ENCODE measurements at regions not wholly inside any gene's neighbourhood (a gene's known extent, or its start where the extent isn't known, plus 50 kb on each side); places are given as distances from the start of the nearest gene placed in this dataset.
"Not testable (repeated sequence)": the region's sequence is repeated elsewhere in the genome, so short reads cannot be mapped to it uniquely, and the experiment has no call there.

DNA sequence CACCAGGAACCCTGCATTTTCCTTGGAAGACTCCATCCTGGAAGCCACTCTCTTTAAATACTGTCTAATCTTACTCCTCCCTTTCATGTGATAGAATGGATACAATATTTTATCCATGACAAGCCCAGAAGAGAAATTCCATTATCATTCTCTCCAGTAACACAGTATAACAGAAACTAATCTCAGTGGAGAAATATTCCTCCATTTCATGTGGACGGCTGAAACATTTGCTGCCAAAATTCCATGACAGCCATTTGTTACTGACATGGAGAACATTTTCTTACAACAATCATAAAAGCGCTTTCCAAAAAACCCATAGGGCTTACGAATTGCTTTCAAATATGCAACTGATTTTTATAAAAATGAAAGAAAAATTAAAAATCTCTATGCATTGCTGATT, 392.8 kb upstream of the KLF6 start:
- no peak for DNase-seq

DNA sequence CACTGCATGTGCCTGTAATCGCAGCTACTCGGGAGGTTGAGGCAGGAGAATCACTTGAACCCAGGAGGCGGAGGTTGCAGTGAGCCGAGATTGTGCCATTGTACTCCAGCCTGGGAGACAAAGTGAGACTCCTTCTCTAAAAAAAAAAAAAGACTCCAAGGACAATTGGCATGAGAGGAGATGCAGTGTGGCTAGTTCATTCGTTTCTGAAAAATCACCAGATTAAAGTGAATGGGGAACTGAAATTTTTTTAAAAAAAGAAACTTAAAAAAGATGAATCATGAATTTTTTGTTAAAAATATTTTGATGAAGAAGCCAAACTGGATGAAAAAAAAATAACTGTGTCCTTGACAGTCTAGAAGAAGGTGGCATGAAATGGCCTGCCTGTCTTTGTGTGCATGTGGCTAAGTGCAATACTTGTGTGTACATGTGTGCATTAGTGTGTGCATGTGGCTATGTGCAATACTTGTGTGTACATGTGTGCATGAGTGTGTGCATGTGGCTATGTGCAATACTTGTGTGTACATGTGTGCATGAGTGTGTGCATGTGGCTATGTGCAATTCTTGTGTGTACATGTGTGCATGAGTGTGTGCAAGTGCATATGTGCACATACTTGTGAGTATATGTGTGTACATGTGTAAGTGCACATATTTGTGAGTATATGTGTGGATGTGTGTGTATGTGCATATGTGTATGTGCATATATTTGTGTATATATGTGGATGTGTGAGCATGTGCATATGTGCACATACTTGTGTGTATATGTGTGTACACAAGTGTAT, 391.7 kb upstream of the KLF6 start:
- no peak for DNase-seq

DNA sequence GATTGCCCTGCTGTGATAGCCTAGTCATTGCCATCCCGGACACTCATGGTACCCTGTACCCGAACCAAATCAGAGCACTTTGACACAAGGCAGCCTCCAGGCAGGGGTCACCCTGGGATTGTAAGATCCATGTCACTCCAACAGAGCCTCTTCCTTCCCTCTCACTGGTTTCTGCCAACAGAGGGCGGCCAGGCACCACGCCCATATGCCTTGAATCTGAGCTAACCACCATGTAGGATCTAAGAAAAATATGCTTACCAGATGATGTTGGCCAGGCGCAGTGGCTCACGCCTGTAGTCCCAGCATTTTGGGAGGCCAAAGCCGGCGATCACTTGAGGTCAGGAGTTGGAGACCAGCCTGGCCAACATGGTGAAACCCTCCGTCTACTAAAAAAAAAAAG, 389.2 kb upstream of the KLF6 start:
- DNase-seq = no peak

- no peak for DNase-seq
These were observed 385.8 kb upstream of the KLF6 start for GRCh38 chr10:4170633-4171314.

DNA sequence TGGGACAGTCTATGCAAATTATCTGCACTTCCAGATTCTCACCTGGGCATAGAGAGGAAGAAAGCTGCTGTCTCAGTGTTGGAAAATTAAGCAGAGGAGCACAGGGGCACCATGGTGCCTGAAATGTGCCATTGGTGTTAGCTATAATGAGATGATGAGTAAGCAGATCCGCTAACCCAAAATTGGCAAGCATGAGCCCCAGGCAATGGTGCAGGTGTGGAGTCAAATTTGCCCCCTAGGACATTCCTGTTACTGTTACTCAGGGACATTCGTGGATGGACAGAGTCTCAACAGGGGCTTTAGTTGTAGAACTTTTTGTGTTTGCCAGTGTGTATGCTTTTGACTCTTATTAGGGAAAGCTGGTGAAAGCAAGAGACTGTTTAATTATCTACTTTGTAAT, 385.2 kb upstream of the KLF6 start:
- no peak for DNase-seq

GRCh38 chr10:4169448-4169847, 384.4 kb upstream of the KLF6 start:
- no peak for DNase-seq

- DNase-seq = no peak
These were observed 382.2 kb upstream of the KLF6 start for GRCh38 chr10:4167216-4167615.

DNA sequence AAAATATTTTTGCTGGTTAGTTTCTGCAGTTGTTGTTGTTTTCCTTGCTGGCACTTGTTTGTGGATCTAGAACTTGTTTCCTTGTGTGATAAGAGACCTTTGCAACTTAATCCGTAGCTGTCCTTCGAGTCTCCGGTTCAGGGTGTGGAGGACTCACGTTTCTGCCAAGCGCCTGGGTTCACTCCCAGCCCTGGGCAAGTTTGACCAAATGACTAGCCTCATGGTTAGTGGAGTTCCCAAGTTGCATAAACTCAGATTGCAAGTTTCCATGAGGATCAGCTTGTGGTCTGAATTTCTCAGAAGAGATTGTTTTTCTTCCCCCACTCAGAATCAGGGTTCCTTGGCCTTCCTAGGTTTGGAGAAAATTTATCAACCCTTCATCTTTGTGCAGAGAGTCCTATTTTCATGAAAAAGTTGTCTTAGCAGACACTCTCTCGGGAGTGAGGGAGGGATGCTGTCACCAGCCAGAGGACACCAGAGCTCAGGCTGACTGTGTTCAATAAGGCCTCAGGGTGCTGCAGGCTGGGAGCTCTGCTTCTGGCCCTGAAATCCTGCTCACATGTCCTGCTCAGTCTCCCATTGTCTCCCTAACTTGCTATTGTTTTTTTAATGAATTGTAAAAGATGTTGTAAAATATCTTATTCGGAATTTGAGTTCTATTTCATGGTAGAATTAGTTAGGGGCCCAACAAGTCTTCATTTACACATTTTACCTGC, 377.7 kb upstream of the KLF6 start:
- no peak for DNase-seq

GRCh38 chr10:4159173-4159572, 374.2 kb upstream of the KLF6 start:
- no peak for DNase-seq

GRCh38 chr10:4154191-4154715, 369.2 kb upstream of the KLF6 start:
- no peak for DNase-seq

- DNase-seq = no peak
These were observed 366.5 kb upstream of the KLF6 start for GRCh38 chr10:4151466-4151865.

- no peak for DNase-seq
These were observed 365.7 kb upstream of the KLF6 start for GRCh38 chr10:4150676-4151075.

GRCh38 chr10:4149460-4149859, 364.5 kb upstream of the KLF6 start:
- DNase-seq = not testable (repeated sequence)

DNA sequence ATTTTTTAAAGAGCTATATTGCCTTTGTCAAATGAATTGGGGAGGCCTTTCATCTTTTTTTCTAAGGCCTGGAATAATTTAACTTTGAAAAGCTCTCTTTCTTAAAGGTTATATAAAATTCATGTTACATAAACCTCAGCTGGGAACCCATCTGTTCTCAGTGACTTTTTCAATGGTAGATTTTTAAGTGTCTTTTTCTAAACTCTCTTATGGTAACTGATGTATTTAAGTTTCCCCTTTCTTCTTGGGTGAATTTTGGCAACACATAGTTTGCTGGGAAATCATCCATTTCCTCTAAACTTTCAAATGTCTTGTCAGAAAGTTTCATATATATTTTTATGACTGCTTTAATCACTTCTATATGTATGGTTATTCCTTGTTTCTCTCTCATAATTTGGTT, 362.2 kb upstream of the KLF6 start:
- DNase-seq = no peak

- DNase-seq = no peak
These were observed 359.8 kb upstream of the KLF6 start for GRCh38 chr10:4144817-4145216.

- no peak for DNase-seq
These were observed 356.5 kb upstream of the KLF6 start for GRCh38 chr10:4141471-4141870.

DNA sequence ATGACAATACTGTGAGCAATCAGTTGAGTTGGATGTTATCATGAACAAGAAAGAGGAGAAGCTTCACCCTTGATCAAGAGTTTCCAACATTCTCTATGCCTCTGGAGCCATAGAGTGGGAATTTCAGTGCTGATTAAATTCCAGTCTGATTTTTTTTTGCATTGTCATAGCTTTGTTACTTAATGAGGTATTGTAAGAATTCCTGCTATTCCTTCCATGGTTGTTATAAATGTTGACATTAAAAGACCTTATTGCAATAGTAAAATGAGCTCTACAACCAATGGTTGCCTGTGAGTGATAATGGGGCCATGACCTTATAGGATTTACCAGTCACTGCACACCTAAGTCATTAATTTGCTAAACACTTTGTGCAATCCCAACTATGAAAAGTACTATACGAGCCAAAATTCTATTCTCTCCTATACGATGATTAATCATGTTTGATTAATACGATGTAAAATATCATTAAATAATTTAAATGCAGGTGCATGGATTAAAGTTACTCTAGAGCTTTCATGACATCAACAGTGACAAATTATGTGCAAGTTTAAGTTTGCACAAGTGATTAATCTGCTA, 353.2 kb upstream of the KLF6 start:
- no peak for DNase-seq

- DNase-seq = no peak
These were observed 352.3 kb upstream of the KLF6 start for GRCh38 chr10:4137299-4137698.

DNA sequence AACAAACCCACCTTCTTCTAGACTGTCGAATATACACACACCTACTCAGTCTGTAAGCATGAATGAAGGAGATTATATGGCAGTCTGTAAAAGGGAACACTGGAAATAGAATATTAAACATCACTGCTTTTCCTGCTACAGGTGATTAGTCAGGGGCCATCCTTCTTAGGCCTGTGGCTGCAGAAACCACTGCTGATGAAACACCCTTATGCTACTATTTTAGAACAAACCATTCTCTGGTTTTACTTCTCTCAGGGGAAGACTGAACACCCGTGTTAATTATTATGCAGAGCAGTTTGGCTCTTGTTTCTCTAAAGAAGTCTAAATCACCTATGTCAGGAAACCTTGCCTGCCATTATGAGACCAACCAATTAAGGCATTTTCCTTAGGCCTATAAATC, 351.1 kb upstream of the KLF6 start:
- no peak for DNase-seq

- no peak for DNase-seq
These were observed 347.2 kb upstream of the KLF6 start for GRCh38 chr10:4132216-4132556.

- DNase-seq = no peak
These were observed 346.6 kb upstream of the KLF6 start for GRCh38 chr10:4131407-4132215.

- no peak for DNase-seq
These were observed 345.7 kb upstream of the KLF6 start for GRCh38 chr10:4130685-4131084.

All from DMS79 treated with DMSO at 0.1 percent for 48 hours (cell line).